ENCODE measurements at regions not wholly inside any gene's neighbourhood (a gene's known extent, or its start where the extent isn't known, plus 50 kb on each side); places are given as distances from the start of the nearest gene placed in this dataset.

- TF ChIP-seq CTCF (IDR thresholded peaks at IDR 0.05; ENCODE audit: insufficient read depth, low read length, poor library complexity, severe bottlenecking) (no peak), EZH2phosphoT487 (conservative IDR thresholded peaks at IDR 0.05; ENCODE audit: low read length) (no peak)
Observed at GRCh38 chr3:150345021-150345538, 63.0 kb upstream of the TSC22D2 start.
